Activated T-cell treated with anti-CD3 and anti-CD28 coated beads for 4 hours (primary cell): ENCODE measurements at regions not wholly inside any gene's neighbourhood (a gene's known extent, or its start where the extent isn't known, plus 50 kb on each side); places are given as distances from the start of the nearest gene placed in this dataset.
"Not testable (repeated sequence)": the region's sequence is repeated elsewhere in the genome, so short reads cannot be mapped to it uniquely, and the experiment has no call there.

Source experiments
- DNase-seq: peaks from one replicate; pipeline ENCODE4 v3.0.0-alpha.2; 2020

- not testable (repeated sequence) for DNase-seq
These were observed 52.4 kb upstream of the EHHADH start for GRCh38 chr3:185306286-185306685.

DNA sequence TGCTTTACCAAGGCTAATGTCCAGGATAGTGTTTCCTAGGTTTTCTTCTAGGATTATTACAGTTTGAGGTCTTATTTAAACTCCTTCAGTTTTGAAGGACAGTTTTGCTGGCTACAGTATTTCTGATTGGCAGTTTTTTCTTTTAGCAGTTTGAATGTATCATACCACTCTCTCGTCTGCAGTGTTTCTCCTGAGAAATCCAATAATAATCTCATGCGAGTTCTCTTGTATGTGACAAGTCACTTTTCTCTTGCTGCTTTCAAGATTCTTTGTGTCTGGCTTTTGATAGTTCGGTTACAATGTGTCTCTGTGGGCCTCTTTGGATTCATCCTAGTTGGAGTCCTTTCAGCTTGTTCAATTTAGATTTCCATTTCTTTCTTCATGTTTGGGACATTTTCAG is 53.0 kb upstream of the EHHADH start:
- DNase-seq: no peak

GRCh38 chr3:185308126-185308754 is 54.4 kb upstream of the EHHADH start:
- DNase-seq: peak; percentile 28

DNA sequence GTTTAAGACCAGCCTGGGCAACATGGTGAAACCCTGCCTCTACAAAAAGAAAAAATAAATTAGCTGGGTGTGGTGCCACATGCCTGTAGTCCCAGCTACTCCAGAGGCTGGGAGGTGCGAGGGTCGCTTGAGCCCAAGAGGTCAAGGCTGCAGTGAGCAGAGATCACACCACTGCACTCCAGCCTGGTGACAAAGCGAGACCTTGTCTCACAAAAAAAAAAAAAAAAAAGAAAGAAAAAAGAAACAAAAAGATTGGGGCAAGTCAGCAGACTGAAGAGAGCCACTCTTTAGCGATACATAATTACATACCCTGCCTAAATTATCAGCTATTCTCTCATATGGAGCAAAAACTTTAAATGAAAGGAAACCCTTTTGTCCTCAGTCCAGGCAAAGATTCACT is 53.6 kb upstream of the MAP3K13 start:
- no peak for DNase-seq

DNA sequence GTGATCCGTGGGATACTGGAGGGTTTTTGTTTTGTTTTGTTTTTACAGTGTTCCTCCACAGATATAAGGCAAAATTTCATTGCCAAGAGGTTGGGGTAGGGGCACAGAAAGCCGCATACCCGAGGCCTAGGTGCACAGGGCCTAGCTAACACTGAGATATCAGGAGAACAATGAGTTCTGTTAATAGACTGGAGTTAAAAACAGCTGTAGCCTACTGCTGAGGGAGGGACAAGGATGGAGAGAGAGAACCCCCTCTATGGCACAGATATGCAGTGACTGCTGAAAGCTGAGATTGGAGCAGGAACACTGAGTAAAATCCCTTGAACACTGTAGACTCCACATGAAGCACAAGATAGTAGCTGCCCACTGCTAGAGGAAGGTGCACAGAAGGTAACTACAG is 53.1 kb upstream of the MAP3K13 start:
- no peak for DNase-seq

GRCh38 chr3:185311991-185312390 is 50.9 kb upstream of the MAP3K13 start:
- DNase-seq: no peak
